Hepatocyte (in vitro differentiated cells): ENCODE measurements at regions not wholly inside any gene's neighbourhood (a gene's known extent, or its start where the extent isn't known, plus 50 kb on each side); places are given as distances from the start of the nearest gene placed in this dataset.

Experiments
- DNase-seq: peaks from one replicate; pipeline ENCODE4 v3.0.0-alpha.2; 2016; ENCODE audit warnings: low spot score
- H2AFZ ChIP-seq: fragments of 200-600 bp; sonication (generic); 2 replicates; pipeline ENCODE4 v1.6.0; 2016; ENCODE audit warnings: antibody characterized with exemption, mild to moderate bottlenecking
- H3K27ac ChIP-seq: fragments of 200-600 bp; sonication (generic); 2 replicates; pipeline ENCODE4 v1.5.1; 2016; ENCODE audit warnings: mild to moderate bottlenecking
- H3K27me3 ChIP-seq: fragments of 200-600 bp; sonication (generic); 2 replicates; pipeline ENCODE4 v1.6.1; 2016
- H3K36me3 ChIP-seq: fragments of 200-600 bp; sonication (generic); replicated peaks from 2 replicates; pipeline ENCODE4 v1.5.1; 2016; ENCODE audit warnings: low read depth; ENCODE audit not compliant: insufficient read depth
- H3K4me1 ChIP-seq: fragments of 200-600 bp; sonication (generic); 2 replicates; pipeline ENCODE4 v1.5.1; 2016; ENCODE audit warnings: mild to moderate bottlenecking, moderate library complexity; ENCODE audit not compliant: insufficient read depth
- H3K4me2 ChIP-seq: fragments of 200-600 bp; sonication (generic); 2 replicates; pipeline ENCODE4 v1.6.0; 2016
- H3K4me3 ChIP-seq: fragments of 200-600 bp; sonication (generic); 2 replicates; pipeline ENCODE4 v1.5.1; 2016; ENCODE audit warnings: mild to moderate bottlenecking
- H3K79me2 ChIP-seq: fragments of 200-600 bp; sonication (generic); 2 replicates; pipeline ENCODE4 v1.6.0; 2017; ENCODE audit warnings: mild to moderate bottlenecking
- H3K9me2 ChIP-seq: fragments of 200-600 bp; sonication (generic); replicated peaks from 2 replicates; pipeline ENCODE4 v1.6.0; 2017; ENCODE audit warnings: mild to moderate bottlenecking; ENCODE audit not compliant: insufficient read depth
- H3K9me3 ChIP-seq: fragments of 200-600 bp; sonication (generic); 2 replicates; pipeline ENCODE4 v1.5.1; 2016; ENCODE audit warnings: low read depth, mild to moderate bottlenecking
- H4K20me1 ChIP-seq: fragments of 200-600 bp; sonication (generic); 2 replicates; pipeline ENCODE4 v1.6.0; 2016; ENCODE audit warnings: mild to moderate bottlenecking; ENCODE audit not compliant: insufficient read depth, poor library complexity, severe bottlenecking
- CTCF ChIP-seq: fragments of 200-600 bp; sonication (generic); IDR thresholded peaks from 2 replicates; pipeline ENCODE4 v1.5.1; 2016; ENCODE audit warnings: antibody characterized with exemption, mild to moderate bottlenecking; ENCODE audit not compliant: poor library complexity
- EZH2 ChIP-seq: fragments of 200-600 bp; sonication (generic); IDR thresholded peaks from 2 replicates; pipeline ENCODE4 v1.6.1; 2016; ENCODE audit warnings: antibody characterized with exemption, mild to moderate bottlenecking, borderline replicate concordance
- EZH2phosphoT487 ChIP-seq: fragments of 200-600 bp; sonication (generic); IDR thresholded peaks from one replicate; pipeline ENCODE4 v1.6.1; 2018; ENCODE audit warnings: antibody characterized with exemption, mild to moderate bottlenecking, low read depth, moderate library complexity; ENCODE audit not compliant: unreplicated experiment, severe bottlenecking
- WGBS: methylation state at CpG from one replicate; pipeline ENCODE4 v1.1.6; 2016; ENCODE audit warnings: low lambda C conversion rate; ENCODE audit errors: missing lambda C conversion rate; 5-methylcytosine and 5-hydroxymethylcytosine counted together

DNA sequence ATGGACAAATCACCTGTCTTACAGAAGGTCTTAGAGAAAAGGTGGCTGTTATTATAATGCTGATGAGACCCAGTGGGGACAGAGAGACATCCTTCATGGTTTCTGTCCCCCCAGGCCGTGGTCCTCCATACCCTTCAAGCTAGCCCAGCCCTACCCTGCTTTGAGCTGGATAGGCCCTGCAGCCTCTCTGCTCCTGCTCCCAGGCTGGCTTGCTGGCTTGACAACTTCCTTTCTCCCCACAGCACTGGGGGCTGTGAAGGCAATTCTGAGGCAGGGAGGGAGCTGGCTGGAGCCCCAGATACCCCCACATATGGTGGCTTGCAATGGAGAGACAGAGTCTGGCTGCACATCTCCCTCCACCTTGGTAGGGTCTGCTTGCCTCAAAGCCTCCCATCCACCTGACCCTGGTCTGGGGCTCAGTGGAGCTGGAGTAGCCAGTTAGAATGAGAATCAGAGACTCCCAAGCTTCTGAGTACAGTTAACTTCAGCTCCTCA is 118.2 kb downstream of the PJA1 start:
- no peaks in the 10 kb centered on the region for H3K9me3 ChIP-seq
- TF ChIP-seq EZH2phosphoT487 (no peak), CTCF (no peak), EZH2 (no peak)
- no peak for DNase-seq
- H3K4me2 ChIP-seq = no peak overlapping the region
- no peaks in the 10 kb centered on the region for H3K4me1 ChIP-seq
- no peaks in the 10 kb centered on the region for H3K9me2 ChIP-seq
- 55% methylated on average over 1 of the region's 1 CpG for WGBS
- no peaks in the 10 kb centered on the region for H4K20me1 ChIP-seq
- no peak overlapping the region for H3K4me3 ChIP-seq
- no peaks in the 10 kb centered on the region for H3K36me3 ChIP-seq
- no peak overlapping the region for H2AFZ ChIP-seq
- no peak overlapping the region for H3K27ac ChIP-seq
- no peaks in the 10 kb centered on the region for H3K79me2 ChIP-seq
- no peaks in the 10 kb centered on the region for H3K27me3 ChIP-seq

- Histone ChIP-seq H3K4me2 (no peak overlapping the region), H3K4me1 (no peaks in the 10 kb centered on the region), H4K20me1 (no peaks in the 10 kb centered on the region), H2AFZ (no peak overlapping the region), H3K79me2 (no peaks in the 10 kb centered on the region), H3K27me3 (no peaks in the 10 kb centered on the region), H3K4me3 (no peak overlapping the region), H3K9me2 (no peaks in the 10 kb centered on the region), H3K27ac (no peak overlapping the region), H3K36me3 (no peaks in the 10 kb centered on the region), H3K9me3 (no peaks in the 10 kb centered on the region)
- 70% methylated on average over 2 of the region's 2 CpGs for WGBS
- no peak for DNase-seq
- TF ChIP-seq EZH2phosphoT487 (no peak), CTCF (no peak), EZH2 (no peak)
Measured at GRCh38 chrX:69045616-69046345, 119.5 kb downstream of the PJA1 start.

- H3K36me3 ChIP-seq = no peaks in the 10 kb centered on the region
- WGBS = 84% methylated on average over 1 of the region's 1 CpG
- DNase-seq = no peak
- no peaks in the 10 kb centered on the region for H3K9me2 ChIP-seq
- H3K9me3 ChIP-seq = no peaks in the 10 kb centered on the region
- H3K4me1 ChIP-seq = no peaks in the 10 kb centered on the region
- H3K79me2 ChIP-seq = no peaks in the 10 kb centered on the region
- H3K27ac ChIP-seq = no peak overlapping the region
- no peak overlapping the region for H3K4me2 ChIP-seq
- TF ChIP-seq EZH2 (no peak), CTCF (no peak), EZH2phosphoT487 (no peak)
- H3K27me3 ChIP-seq = no peaks in the 10 kb centered on the region
- H3K4me3 ChIP-seq = no peak overlapping the region
- no peaks in the 10 kb centered on the region for H4K20me1 ChIP-seq
- H2AFZ ChIP-seq = no peak overlapping the region
Measured at GRCh38 chrX:69038816-69039215, 126.4 kb downstream of the PJA1 start.
